ENCODE measurements at regions not wholly inside any gene's neighbourhood (a gene's known extent, or its start where the extent isn't known, plus 50 kb on each side); places are given as distances from the start of the nearest gene placed in this dataset.
"Not testable (repeated sequence)": the region's sequence is repeated elsewhere in the genome, so short reads cannot be mapped to it uniquely, and the experiment has no call there.

GRCh38 chr4:125573368-125573767, 258.6 kb downstream of the FAT4 start:
- TF ChIP-seq CTCF (conservative IDR thresholded peaks at IDR 0.05; ENCODE audit: control insufficient read depth, insufficient read depth, low read depth, low read length): no peak
- no peak overlapping the region for H3K4me3 ChIP-seq (ENCODE audit: control insufficient read depth, low read depth, low read length)
- no peak for DNase-seq (ENCODE audit: low read depth)

- H3K4me3 ChIP-seq (ENCODE audit: control insufficient read depth, low read depth, low read length): no peak overlapping the region
- no peak for TF ChIP-seq CTCF (conservative IDR thresholded peaks at IDR 0.05; ENCODE audit: control insufficient read depth, insufficient read depth, low read depth, low read length)
- DNase-seq (ENCODE audit: low read depth): no peak
These were observed 259.0 kb downstream of the FAT4 start for GRCh38 chr4:125573786-125574185.

- peak; percentile 23 for DNase-seq (ENCODE audit: low read depth)
- no peak for TF ChIP-seq CTCF (conservative IDR thresholded peaks at IDR 0.05; ENCODE audit: control insufficient read depth, insufficient read depth, low read depth, low read length)
- no peak overlapping the region for H3K4me3 ChIP-seq (ENCODE audit: control insufficient read depth, low read depth, low read length)
These were observed 267.5 kb downstream of the FAT4 start for GRCh38 chr4:125582302-125582701.

- TF ChIP-seq CTCF (conservative IDR thresholded peaks at IDR 0.05; ENCODE audit: control insufficient read depth, insufficient read depth, low read depth, low read length): no peak
- no peak overlapping the region for H3K4me3 ChIP-seq (ENCODE audit: control insufficient read depth, low read depth, low read length)
- no peak for DNase-seq (ENCODE audit: low read depth)
These were observed 275.4 kb downstream of the FAT4 start for GRCh38 chr4:125590158-125590557.

- no peak for DNase-seq (ENCODE audit: low read depth)
- no peak for TF ChIP-seq CTCF (conservative IDR thresholded peaks at IDR 0.05; ENCODE audit: control insufficient read depth, insufficient read depth, low read depth, low read length)
- H3K4me3 ChIP-seq (ENCODE audit: control insufficient read depth, low read depth, low read length): no peak overlapping the region
These were observed 276.5 kb downstream of the FAT4 start for GRCh38 chr4:125591290-125591689.

GRCh38 chr4:125594056-125594602, 279.4 kb downstream of the FAT4 start:
- H3K4me3 ChIP-seq (ENCODE audit: control insufficient read depth, low read depth, low read length): no peak overlapping the region
- no peak for DNase-seq (ENCODE audit: low read depth)
- TF ChIP-seq CTCF (conservative IDR thresholded peaks at IDR 0.05; ENCODE audit: control insufficient read depth, insufficient read depth, low read depth, low read length): no peak

GRCh38 chr4:125605926-125606325, 291.2 kb downstream of the FAT4 start:
- H3K4me3 ChIP-seq (ENCODE audit: control insufficient read depth, low read depth, low read length); DNase-seq (ENCODE audit: low read depth): not testable (repeated sequence)
